Lower leg skin (tissue), 4 donors: ENCODE measurements at regions not wholly inside any gene's neighbourhood (a gene's known extent, or its start where the extent isn't known, plus 50 kb on each side); places are given as distances from the start of the nearest gene placed in this dataset.

ENCODE experiments used
- DNase-seq, 2 donors: peaks; one replicate each; pipeline ENCODE4 v3.0.0-alpha.2; 2019; ENCODE audit warnings: low spot score in 2 of 2
- H3K4me3 ChIP-seq: fragments of 200-600 bp; sonication (generic); 2 replicates; pipeline ENCODE4 v1.5.1; 2017; ENCODE audit warnings: mild to moderate bottlenecking, low read depth; ENCODE audit not compliant: poor library complexity, severe bottlenecking
- POLR2A ChIP-seq, 2 donors: fragments of 450-650 bp; IDR thresholded peaks; one replicate each; pipeline ENCODE4 v1.6.1; 2016 to 2017; ENCODE audit warnings: antibody characterized with exemption in 2 of 2, mild to moderate bottlenecking in 1 of 2, moderate library complexity in 1 of 2
- WGBS, 2 donors: methylation state at CpG; one replicate each; pipeline ENCODE4 v1.1.5; 2018; 5-methylcytosine and 5-hydroxymethylcytosine counted together
- intact Hi-C: fragments of 100-400 bp; cut with DNase I; formaldehyde crosslinking; loops from one replicate; pipeline ENCODE4 v1.15.0; 2023; ENCODE audit warnings: low total_unique reads
- TF ChIP-seq, protein P1 (sequence below), 3 donors: fragments of 450-650 bp; IDR thresholded peaks; one replicate each; pipeline ENCODE4 v1.5.1; 2016; ENCODE audit warnings: antibody characterized with exemption in 3 of 3, mild to moderate bottlenecking in 3 of 3, moderate library complexity in 2 of 3

DNA sequence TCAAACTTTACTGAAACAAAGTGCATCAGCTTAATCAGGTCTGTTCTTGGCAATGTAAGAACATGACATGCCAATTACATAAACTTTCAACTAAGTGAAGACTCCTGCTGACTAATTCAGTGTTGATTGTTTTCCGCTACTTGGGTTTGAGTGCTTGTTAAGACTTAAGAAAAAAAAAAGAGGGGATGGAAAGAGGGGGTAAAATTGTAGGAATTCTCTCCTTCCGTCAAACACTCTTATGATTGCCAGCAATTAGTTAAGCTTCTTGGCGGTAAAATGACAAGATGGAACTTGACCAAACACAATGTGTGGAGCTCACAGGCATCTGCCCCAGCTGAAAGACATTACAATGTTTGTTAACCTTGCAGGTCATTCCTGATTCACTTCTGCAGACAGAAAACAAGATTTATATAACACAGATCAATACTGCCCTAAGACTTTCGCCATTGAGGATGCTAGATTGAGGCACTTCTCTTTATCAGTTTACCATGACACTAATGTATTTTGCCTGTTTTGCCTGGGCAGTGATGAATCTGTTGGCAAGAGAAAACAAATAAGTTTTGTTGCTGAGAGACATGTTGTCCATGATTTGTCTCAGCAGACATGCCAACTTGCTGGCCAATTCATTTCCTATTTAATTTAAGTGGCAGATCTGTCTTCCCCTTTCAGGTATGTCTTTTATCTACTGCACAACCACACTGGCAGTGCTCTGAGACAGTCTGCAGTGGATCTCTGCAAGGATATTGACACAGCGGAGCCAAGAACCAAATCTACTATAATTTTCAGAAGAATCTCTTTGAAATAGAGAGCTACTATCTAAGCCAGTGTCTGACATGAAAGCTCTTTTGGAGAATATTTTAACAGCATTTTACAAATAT, 410.0 kb upstream of the KCNH7 start:
- TF ChIP-seq, protein P1, sequence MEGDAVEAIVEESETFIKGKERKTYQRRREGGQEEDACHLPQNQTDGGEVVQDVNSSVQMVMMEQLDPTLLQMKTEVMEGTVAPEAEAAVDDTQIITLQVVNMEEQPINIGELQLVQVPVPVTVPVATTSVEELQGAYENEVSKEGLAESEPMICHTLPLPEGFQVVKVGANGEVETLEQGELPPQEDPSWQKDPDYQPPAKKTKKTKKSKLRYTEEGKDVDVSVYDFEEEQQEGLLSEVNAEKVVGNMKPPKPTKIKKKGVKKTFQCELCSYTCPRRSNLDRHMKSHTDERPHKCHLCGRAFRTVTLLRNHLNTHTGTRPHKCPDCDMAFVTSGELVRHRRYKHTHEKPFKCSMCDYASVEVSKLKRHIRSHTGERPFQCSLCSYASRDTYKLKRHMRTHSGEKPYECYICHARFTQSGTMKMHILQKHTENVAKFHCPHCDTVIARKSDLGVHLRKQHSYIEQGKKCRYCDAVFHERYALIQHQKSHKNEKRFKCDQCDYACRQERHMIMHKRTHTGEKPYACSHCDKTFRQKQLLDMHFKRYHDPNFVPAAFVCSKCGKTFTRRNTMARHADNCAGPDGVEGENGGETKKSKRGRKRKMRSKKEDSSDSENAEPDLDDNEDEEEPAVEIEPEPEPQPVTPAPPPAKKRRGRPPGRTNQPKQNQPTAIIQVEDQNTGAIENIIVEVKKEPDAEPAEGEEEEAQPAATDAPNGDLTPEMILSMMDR (IDR thresholded peaks at IDR 0.05), result no peak
- TF ChIP-seq POLR2A (IDR thresholded peaks at IDR 0.05), result no peak

DNA sequence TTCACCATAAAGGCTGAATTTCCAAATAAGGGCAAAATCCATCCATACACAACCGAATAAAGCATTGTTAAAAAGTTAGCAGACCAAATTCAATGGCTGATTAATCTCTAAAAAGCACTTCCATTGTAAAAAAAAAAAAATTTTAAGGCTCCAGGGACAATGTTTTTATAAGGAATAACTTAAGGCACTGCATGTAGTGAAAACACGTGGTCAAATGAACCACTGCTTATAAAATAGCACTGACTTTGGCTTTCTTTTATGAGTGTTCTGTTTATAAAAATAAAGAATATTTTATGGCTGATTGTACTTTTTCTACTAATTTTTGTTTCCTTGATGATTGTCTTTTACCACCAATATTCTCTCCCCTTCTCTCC, 409.3 kb upstream of the KCNH7 start:
- H3K4me3 ChIP-seq, result no peak overlapping the region
- TF ChIP-seq, protein P1 (IDR thresholded peaks at IDR 0.05), result no peak
- 68 to 81% methylated on average over 2 of the region's 2 CpGs for WGBS, 2 donors
- no peak for DNase-seq
- intact Hi-C loops, result loop anchor here (5.0 kb wide), 1 partner anchor 1679 kb away; no protein-coding TSS in a partner anchor

More for the DNA sequence above, 410.0 kb upstream of the KCNH7 start:
- intact Hi-C loops, result loop anchor here (5.0 kb wide), 1 partner anchor 1679 kb away; no protein-coding TSS in a partner anchor
- 48 to 60% methylated on average over 5 of the region's 5 CpGs for WGBS, 2 donors
- H3K4me3 ChIP-seq, result no peak overlapping the region
- no peak for DNase-seq

DNA sequence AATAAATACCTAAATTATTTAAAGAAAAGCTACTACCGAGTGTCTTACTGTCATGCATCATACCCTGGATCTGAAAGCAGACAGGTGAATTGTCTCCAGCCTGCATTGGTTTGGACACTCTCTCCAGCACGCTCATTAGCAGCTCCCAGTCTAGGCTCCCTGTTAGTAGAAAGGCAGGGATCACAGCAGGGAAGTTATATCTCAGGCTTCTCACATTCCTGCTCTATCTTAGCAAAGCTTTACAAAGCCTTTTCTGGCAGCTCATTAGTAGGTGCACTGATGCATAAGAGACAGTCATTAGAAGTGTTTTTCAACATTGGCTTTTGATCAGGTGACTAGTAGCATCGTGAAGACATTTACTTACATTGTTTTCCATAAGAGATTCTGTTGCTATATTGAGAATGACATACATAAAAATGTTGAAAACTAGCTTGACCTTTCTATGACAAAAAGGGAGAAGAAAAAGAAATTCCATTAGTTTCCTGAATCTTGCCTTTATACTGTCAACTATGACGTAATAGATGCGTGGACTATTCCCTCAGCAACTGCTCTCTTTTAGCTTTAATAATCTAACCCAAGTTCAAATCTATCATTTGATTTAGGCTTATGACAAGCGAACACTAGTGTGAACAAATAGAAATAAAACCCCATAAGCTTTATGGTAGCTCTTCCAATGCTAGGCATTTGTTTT, 408.7 kb upstream of the KCNH7 start:
- DNase-seq, result no peak
- 81 to 87% methylated on average over 6 of the region's 6 CpGs for WGBS, 2 donors
- TF ChIP-seq, protein P1 (IDR thresholded peaks at IDR 0.05), result no peak
- no peak for TF ChIP-seq POLR2A (IDR thresholded peaks at IDR 0.05)
- intact Hi-C loops, result loop anchor here (5.0 kb wide), 1 partner anchor 1680 kb away; no protein-coding TSS in a partner anchor
- no peak overlapping the region for H3K4me3 ChIP-seq

DNA sequence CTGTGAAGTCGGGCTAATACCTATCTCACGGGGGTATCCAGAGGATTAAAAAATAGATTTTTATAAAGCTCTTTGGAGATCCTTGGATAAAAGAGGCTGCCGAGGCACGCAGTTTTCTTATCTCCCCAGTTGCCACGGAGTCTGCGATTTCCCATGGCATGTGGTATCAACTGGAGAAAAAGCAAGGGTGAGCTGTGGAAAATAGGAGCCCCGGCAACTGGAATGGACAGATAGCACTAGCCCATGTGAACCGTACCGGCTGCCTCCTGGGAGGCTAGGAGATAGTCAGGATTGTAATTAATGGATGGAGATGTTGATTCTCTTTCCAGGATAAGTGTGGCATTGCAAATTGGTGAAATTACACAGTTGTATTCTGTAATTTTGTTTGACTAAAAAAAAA, 407.6 kb upstream of the KCNH7 start:
- DNase-seq, result no peak
- no peak overlapping the region for H3K4me3 ChIP-seq
- TF ChIP-seq POLR2A (IDR thresholded peaks at IDR 0.05), result no peak
- TF ChIP-seq, protein P1 (IDR thresholded peaks at IDR 0.05), result no peak
- WGBS, 2 donors, result 88 to 94% methylated on average over 9 of the region's 9 CpGs
- intact Hi-C loops, result loop anchor here (5.0 kb wide), 1 partner anchor 1681 kb away; no protein-coding TSS in a partner anchor

DNA sequence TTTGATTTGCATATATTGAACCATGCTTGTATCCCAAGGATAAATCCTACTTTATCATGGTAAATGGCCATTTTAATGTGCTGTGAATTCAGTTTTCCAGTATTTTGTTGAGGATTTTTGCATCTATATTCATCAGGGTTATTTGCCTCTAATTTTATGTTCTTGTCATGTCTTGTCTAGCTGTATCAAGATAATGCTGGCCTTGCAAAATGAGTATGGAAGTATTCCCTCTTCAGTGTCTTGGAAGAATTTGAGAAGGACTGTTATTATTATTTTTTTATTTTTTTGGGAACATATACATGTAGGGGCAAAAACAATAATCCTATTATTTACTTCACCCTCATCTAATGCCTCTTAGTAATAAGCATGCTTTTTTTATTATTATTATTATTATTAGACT, 398.0 kb upstream of the KCNH7 start:
- intact Hi-C loops, result no loop called here
- no peak for TF ChIP-seq POLR2A (IDR thresholded peaks at IDR 0.05)
- TF ChIP-seq, protein P1 (IDR thresholded peaks at IDR 0.05), result no peak
- no peak overlapping the region for H3K4me3 ChIP-seq
- no peak for DNase-seq
